ENCODE measurements at regions not wholly inside any gene's neighbourhood (a gene's known extent, or its start where the extent isn't known, plus 50 kb on each side); places are given as distances from the start of the nearest gene placed in this dataset.

DNA sequence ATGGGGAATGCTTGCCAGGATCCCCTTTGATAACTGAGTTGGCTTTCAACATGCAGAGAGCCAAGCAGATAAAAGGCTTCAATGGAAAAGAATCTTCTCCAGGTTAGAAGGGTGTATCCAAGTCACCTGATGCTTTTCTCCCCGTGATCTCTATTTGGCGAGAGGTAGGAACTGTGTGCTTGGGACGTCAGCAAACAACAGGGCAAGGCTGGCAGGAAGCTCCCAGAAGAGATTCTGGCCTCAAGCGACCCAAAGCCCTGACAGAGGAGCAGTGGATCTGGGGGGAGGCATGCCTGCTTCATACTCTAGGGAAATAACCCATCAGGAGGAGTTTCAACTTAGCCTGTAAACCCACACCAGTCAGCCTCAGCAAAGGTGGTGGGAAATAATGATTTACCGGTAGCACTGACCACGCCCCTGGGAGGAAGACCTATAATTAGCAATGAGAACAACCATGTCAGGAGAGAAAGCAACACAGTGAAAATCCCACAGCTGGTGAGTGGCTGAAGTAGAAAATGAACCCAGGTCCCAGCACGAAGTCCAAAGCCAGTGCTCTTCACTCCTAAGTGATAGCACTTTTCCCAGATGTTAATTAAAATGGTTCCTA lies 76.3 kb upstream of the SEC11C start:
- WGBS: 53% methylated on average over 7 of the region's 7 CpGs
- no peaks in the 10 kb centered on the region for H3K36me3 ChIP-seq (ENCODE audit: control insufficient read depth in 4 of 4, insufficient read depth in 3 of 4, low read depth in 1 of 4, low read length in 3 of 4)
- no peak overlapping the region for H3K9ac ChIP-seq (ENCODE audit: low read depth in 1 of 2, low read length in 2 of 2)
- no peaks in the 10 kb centered on the region for H3K4me1 ChIP-seq (ENCODE audit: control insufficient read depth in 4 of 4, insufficient read depth in 4 of 4, low read length in 3 of 4)
- H3K4me3 ChIP-seq (ENCODE audit: low read depth in 1 of 3, low read length in 3 of 3): no peak overlapping the region
- DNase-seq (ENCODE audit: low spot score): no peak
- no peaks in the 10 kb centered on the region for H3K27me3 ChIP-seq (ENCODE audit: control insufficient read depth in 4 of 4, insufficient read depth in 4 of 4, low read length in 3 of 4)
- TF ChIP-seq EGR1 (IDR thresholded peaks at IDR 0.05; ENCODE audit: low read depth in 2 of 2): no peak
- H3K27ac ChIP-seq (ENCODE audit: low read depth in 1 of 2, low read length in 2 of 2): no peak overlapping the region
- H3K9me3 ChIP-seq (ENCODE audit: control insufficient read depth in 4 of 4, low read length in 3 of 4): no peaks in the 10 kb centered on the region

DNA sequence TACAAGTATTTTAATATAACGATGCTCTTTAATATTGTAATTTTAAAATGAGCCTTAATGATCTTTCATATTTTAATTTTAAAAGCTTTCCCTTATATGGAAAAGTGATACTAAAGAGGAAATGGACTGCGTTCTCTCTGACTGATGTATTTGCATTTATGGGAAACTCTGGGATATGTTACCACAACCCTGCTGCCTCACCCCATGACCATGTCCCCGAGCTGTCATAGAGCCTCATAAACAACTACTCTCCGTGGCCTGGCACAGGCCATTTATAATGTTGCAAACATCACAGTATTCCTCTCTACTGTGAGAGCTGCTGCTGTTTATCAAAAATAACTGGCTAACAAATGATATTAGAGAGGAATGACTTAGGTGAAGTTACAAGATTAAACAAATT lies 75.8 kb upstream of the SEC11C start:
- TF ChIP-seq JUND (IDR thresholded peaks at IDR 0.05): no peak
- TF ChIP-seq HNF4G (IDR thresholded peaks at IDR 0.05): no peak
- no peak for TF ChIP-seq YY1 (IDR thresholded peaks at IDR 0.05)
- TF ChIP-seq GABPA (IDR thresholded peaks at IDR 0.05 in 1 of 2, conservative IDR thresholded peaks at IDR 0.05 in 1 of 2): no peak
- TF ChIP-seq SP1 (IDR thresholded peaks at IDR 0.05): no peak
- TF ChIP-seq, protein P1, sequence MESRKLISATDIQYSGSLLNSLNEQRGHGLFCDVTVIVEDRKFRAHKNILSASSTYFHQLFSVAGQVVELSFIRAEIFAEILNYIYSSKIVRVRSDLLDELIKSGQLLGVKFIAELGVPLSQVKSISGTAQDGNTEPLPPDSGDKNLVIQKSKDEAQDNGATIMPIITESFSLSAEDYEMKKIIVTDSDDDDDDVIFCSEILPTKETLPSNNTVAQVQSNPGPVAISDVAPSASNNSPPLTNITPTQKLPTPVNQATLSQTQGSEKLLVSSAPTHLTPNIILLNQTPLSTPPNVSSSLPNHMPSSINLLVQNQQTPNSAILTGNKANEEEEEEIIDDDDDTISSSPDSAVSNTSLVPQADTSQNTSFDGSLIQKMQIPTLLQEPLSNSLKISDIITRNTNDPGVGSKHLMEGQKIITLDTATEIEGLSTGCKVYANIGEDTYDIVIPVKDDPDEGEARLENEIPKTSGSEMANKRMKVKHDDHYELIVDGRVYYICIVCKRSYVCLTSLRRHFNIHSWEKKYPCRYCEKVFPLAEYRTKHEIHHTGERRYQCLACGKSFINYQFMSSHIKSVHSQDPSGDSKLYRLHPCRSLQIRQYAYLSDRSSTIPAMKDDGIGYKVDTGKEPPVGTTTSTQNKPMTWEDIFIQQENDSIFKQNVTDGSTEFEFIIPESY (IDR thresholded peaks at IDR 0.05): no peak
- TF ChIP-seq, protein P2, sequence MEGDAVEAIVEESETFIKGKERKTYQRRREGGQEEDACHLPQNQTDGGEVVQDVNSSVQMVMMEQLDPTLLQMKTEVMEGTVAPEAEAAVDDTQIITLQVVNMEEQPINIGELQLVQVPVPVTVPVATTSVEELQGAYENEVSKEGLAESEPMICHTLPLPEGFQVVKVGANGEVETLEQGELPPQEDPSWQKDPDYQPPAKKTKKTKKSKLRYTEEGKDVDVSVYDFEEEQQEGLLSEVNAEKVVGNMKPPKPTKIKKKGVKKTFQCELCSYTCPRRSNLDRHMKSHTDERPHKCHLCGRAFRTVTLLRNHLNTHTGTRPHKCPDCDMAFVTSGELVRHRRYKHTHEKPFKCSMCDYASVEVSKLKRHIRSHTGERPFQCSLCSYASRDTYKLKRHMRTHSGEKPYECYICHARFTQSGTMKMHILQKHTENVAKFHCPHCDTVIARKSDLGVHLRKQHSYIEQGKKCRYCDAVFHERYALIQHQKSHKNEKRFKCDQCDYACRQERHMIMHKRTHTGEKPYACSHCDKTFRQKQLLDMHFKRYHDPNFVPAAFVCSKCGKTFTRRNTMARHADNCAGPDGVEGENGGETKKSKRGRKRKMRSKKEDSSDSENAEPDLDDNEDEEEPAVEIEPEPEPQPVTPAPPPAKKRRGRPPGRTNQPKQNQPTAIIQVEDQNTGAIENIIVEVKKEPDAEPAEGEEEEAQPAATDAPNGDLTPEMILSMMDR (IDR thresholded peaks at IDR 0.05; ENCODE audit: low read depth, low read length, missing input control): no peak
- TF ChIP-seq, protein P3, sequence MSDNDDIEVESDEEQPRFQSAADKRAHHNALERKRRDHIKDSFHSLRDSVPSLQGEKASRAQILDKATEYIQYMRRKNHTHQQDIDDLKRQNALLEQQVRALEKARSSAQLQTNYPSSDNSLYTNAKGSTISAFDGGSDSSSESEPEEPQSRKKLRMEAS (IDR thresholded peaks at IDR 0.05): no peak
- TF ChIP-seq RXRA (IDR thresholded peaks at IDR 0.05): no peak
- TF ChIP-seq FOXA2 (IDR thresholded peaks at IDR 0.05): no peak
- no peak for TF ChIP-seq FOXA1 (IDR thresholded peaks at IDR 0.05)
- TF ChIP-seq TAF1 (conservative IDR thresholded peaks at IDR 0.05): no peak
- TF ChIP-seq, protein P4, sequence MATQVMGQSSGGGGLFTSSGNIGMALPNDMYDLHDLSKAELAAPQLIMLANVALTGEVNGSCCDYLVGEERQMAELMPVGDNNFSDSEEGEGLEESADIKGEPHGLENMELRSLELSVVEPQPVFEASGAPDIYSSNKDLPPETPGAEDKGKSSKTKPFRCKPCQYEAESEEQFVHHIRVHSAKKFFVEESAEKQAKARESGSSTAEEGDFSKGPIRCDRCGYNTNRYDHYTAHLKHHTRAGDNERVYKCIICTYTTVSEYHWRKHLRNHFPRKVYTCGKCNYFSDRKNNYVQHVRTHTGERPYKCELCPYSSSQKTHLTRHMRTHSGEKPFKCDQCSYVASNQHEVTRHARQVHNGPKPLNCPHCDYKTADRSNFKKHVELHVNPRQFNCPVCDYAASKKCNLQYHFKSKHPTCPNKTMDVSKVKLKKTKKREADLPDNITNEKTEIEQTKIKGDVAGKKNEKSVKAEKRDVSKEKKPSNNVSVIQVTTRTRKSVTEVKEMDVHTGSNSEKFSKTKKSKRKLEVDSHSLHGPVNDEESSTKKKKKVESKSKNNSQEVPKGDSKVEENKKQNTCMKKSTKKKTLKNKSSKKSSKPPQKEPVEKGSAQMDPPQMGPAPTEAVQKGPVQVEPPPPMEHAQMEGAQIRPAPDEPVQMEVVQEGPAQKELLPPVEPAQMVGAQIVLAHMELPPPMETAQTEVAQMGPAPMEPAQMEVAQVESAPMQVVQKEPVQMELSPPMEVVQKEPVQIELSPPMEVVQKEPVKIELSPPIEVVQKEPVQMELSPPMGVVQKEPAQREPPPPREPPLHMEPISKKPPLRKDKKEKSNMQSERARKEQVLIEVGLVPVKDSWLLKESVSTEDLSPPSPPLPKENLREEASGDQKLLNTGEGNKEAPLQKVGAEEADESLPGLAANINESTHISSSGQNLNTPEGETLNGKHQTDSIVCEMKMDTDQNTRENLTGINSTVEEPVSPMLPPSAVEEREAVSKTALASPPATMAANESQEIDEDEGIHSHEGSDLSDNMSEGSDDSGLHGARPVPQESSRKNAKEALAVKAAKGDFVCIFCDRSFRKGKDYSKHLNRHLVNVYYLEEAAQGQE (IDR thresholded peaks at IDR 0.05): no peak
- no peak for TF ChIP-seq HNF4A (conservative IDR thresholded peaks at IDR 0.05)
- TF ChIP-seq RAD21 (IDR thresholded peaks at IDR 0.05): no peak
- TF ChIP-seq EGR1 (IDR thresholded peaks at IDR 0.05; ENCODE audit: low read depth in 2 of 2): no peak
- Histone ChIP-seq H3K27me3 (ENCODE audit: control insufficient read depth in 4 of 4, insufficient read depth in 4 of 4, low read length in 3 of 4) (no peaks in the 10 kb centered on the region), H3K9me3 (ENCODE audit: control insufficient read depth in 4 of 4, low read length in 3 of 4) (no peaks in the 10 kb centered on the region), H3K27ac (ENCODE audit: low read depth in 1 of 2, low read length in 2 of 2) (no peak overlapping the region), H3K36me3 (ENCODE audit: control insufficient read depth in 4 of 4, insufficient read depth in 3 of 4, low read depth in 1 of 4, low read length in 3 of 4) (no peaks in the 10 kb centered on the region), H3K9ac (ENCODE audit: low read depth in 1 of 2, low read length in 2 of 2) (no peak overlapping the region), H3K4me3 (ENCODE audit: low read depth in 1 of 3, low read length in 3 of 3) (no peak overlapping the region), H3K4me1 (ENCODE audit: control insufficient read depth in 4 of 4, insufficient read depth in 4 of 4, low read length in 3 of 4) (no peaks in the 10 kb centered on the region)
- WGBS: 61% methylated on average over 4 of the region's 4 CpGs
- no peak for DNase-seq (ENCODE audit: low spot score)

All from liver (tissue), 8 donors.